HCT116 (cell line): ENCODE measurements at regions not wholly inside any gene's neighbourhood (a gene's known extent, or its start where the extent isn't known, plus 50 kb on each side); places are given as distances from the start of the nearest gene placed in this dataset.

Experiments used
- ATAC-seq: fragments of 200-7000 bp; cut with Tn5 transposase; 2 replicates; pipeline ENCODE4 v1.9.1; 2020; ENCODE audit warnings: mild to moderate bottlenecking, moderate library complexity
- BruUV-seq: library from RNA; stranded (reverse); fragments of 400-500 nt; replicated peaks from 2 replicates; lab custom pipeline; 2021; lab: Mats Ljungman, UMichigan
- CTCF ChIA-PET: fragments of 300-600 bp; sonication (Branson Sonifier 250); formaldehyde crosslinking; loops from one replicate; lab custom pipeline; 2021; ENCODE audit warnings: antibody characterized with exemption; lab: Charles Lee
- POLR2A ChIA-PET: fragments of 300-600, 350-600 bp; sonication (Branson Sonifier 250); formaldehyde crosslinking; loops from one replicate; lab custom pipeline; 2021; ENCODE audit warnings: antibody characterized with exemption; lab: Charles Lee
- RAD21 ChIA-PET, 2 experiments: fragments of 300-600 bp; sonication (Branson Sonifier 250); formaldehyde crosslinking; loops; one replicate each; lab custom pipeline; 2023; ENCODE audit warnings: low total read pairs in 2 of 2; ENCODE audit not compliant: uncharacterized antibody in 2 of 2, unreplicated experiment in 2 of 2, low non-redundant PET in 1 of 2; lab: Charles Lee
- DNase-seq: peaks from one replicate; pipeline ENCODE4 v3.0.0-alpha.2; 2010; ENCODE audit warnings: low read depth, low spot score
- H2AFZ ChIP-seq: fragments of 200-600 bp; shearing (Covaris generic), sonication (generic); 2 replicates; pipeline ENCODE4 v1.6.1; 2017; ENCODE audit warnings: low read depth, mixed run types, mixed read lengths, antibody characterized with exemption, low read length; ENCODE audit not compliant: poor library complexity, severe bottlenecking
- H3K27ac ChIP-seq: 2 replicates; pipeline ENCODE4 v1.5.1; 2012; ENCODE audit warnings: low read depth, low read length
- H3K27me3 ChIP-seq: fragments of 200-600 bp; sonication (generic); 2 replicates; pipeline ENCODE4 v1.6.1; 2016; ENCODE audit warnings: mixed run types, low read length, mixed read lengths; ENCODE audit not compliant: insufficient read depth
- H3K36me3 ChIP-seq, 2 experiments: fragments of 200-500 bp in 1 of 2; fragments of 200-600 bp in 1 of 2; sonication (Bioruptor generic) in 1 of 2; sonication (generic) in 1 of 2; 2 replicates each; pipeline versions ENCODE4 v1.5.1 to v1.6.1; 2014 to 2016; ENCODE audit warnings: low read length in 2 of 2, inconsistent platforms in 1 of 2, mixed read lengths in 1 of 2, mixed run types in 1 of 2; ENCODE audit not compliant: insufficient read depth in 2 of 2, control insufficient read depth in 1 of 2
- H3K4me1 ChIP-seq, 2 experiments: fragments of 200-600 bp in 1 of 2; sonication (generic) in 1 of 2; 2 replicates each; pipeline versions ENCODE4 v1.5.1 to v1.6.1; 2012 to 2017; ENCODE audit warnings: low read length in 2 of 2, inconsistent platforms in 1 of 2, mild to moderate bottlenecking in 1 of 2, mixed read lengths in 1 of 2, mixed run types in 1 of 2, moderate library complexity in 1 of 2; ENCODE audit not compliant: insufficient read depth in 2 of 2, control insufficient read depth in 1 of 2
- H3K4me2 ChIP-seq: fragments of 200-600 bp; sonication (generic); 2 replicates; pipeline ENCODE4 v1.6.1; 2017; ENCODE audit warnings: mixed run types, low read length, mixed read lengths
- H3K4me3 ChIP-seq, 2 experiments: fragments of 200-600 bp in 1 of 2; sonication (generic) in 1 of 2; replicated peaks in 1 of 2; 2 replicates each; pipeline ENCODE4 v1.5.1; 2011 to 2016; ENCODE audit warnings: low read length in 2 of 2, control low read depth in 1 of 2, low read depth in 1 of 2, mild to moderate bottlenecking in 1 of 2, mixed read lengths in 1 of 2, mixed run types in 1 of 2
- H3K79me2 ChIP-seq: fragments of 200-600 bp; sonication (generic); 2 replicates; pipeline ENCODE4 v1.6.1; 2017; ENCODE audit warnings: mild to moderate bottlenecking, mixed run types, low read length, moderate library complexity, mixed read lengths; ENCODE audit not compliant: insufficient read depth
- H3K9ac ChIP-seq: fragments of 200-600 bp; sonication (generic); 2 replicates; pipeline ENCODE4 v1.6.1; 2016; ENCODE audit warnings: low read length, mixed read lengths
- H3K9me2 ChIP-seq: fragments of 200-600 bp; sonication (generic), shearing (Covaris generic); 2 replicates; pipeline ENCODE4 v1.6.1; 2017; ENCODE audit warnings: mixed run types, mild to moderate bottlenecking, moderate library complexity; ENCODE audit not compliant: insufficient read depth
- H3K9me3 ChIP-seq, 2 experiments: fragments of 200-500 bp in 1 of 2; fragments of 200-600 bp in 1 of 2; sonication (Bioruptor generic) in 1 of 2; sonication (generic) in 1 of 2; 2 replicates each; pipeline ENCODE4 v1.6.1; 2014 to 2017; ENCODE audit warnings: low read length in 2 of 2, mixed read lengths in 2 of 2, inconsistent platforms in 1 of 2, low read depth in 1 of 2, mild to moderate bottlenecking in 1 of 2, mixed run types in 1 of 2, moderate library complexity in 1 of 2; ENCODE audit not compliant: control insufficient read depth in 1 of 2, insufficient read depth in 1 of 2
- H4K20me1 ChIP-seq: fragments of 200-600 bp; sonication (generic), shearing (Covaris generic); 2 replicates; pipeline ENCODE4 v1.6.1; 2017; ENCODE audit warnings: mixed run types, mild to moderate bottlenecking, moderate library complexity; ENCODE audit not compliant: insufficient read depth
- ATF3 ChIP-seq: IDR thresholded peaks from 2 replicates; pipeline ENCODE4 v1.6.1; 2012
- CBX3 ChIP-seq: IDR thresholded peaks from 2 replicates; pipeline ENCODE4 v1.6.1; 2012; ENCODE audit warnings: low read depth
- CEBPB ChIP-seq: IDR thresholded peaks from 2 replicates; pipeline ENCODE4 v1.6.1; 2012; ENCODE audit warnings: low read depth
- CTCF ChIP-seq, 3 experiments: fragments of 200-600 bp in 1 of 3; sonication (generic) in 1 of 3; IDR thresholded peaks in 2 of 3; conservative IDR thresholded peaks in 1 of 3; 2 replicates each; pipeline ENCODE4 v1.5.1; 2012 to 2017; ENCODE audit warnings: low read depth in 2 of 3, low read length in 2 of 3, antibody characterized with exemption in 1 of 3, borderline replicate concordance in 1 of 3, control low read depth in 1 of 3, mild to moderate bottlenecking in 1 of 3, mixed read lengths in 1 of 3, mixed run types in 1 of 3, moderate library complexity in 1 of 3; ENCODE audit not compliant: insufficient read depth in 1 of 3
- EGR1 ChIP-seq: IDR thresholded peaks from 2 replicates; pipeline ENCODE4 v1.6.1; 2012; ENCODE audit warnings: low read depth
- ELF1 ChIP-seq: IDR thresholded peaks from 2 replicates; pipeline ENCODE4 v1.6.1; 2012; ENCODE audit warnings: low read depth, borderline replicate concordance
- EZH2 ChIP-seq: fragments of 200-600 bp; sonication (generic); IDR thresholded peaks from 2 replicates; pipeline ENCODE4 v1.6.1; 2017; ENCODE audit warnings: antibody characterized with exemption, mixed run types
- EZH2phosphoT487 ChIP-seq: fragments of 200-600 bp; IDR thresholded peaks from 2 replicates; pipeline ENCODE4 v1.6.1; 2018; ENCODE audit warnings: antibody characterized with exemption, borderline replicate concordance
- FOSL1 ChIP-seq: IDR thresholded peaks from 2 replicates; pipeline ENCODE4 v1.6.1; 2012; ENCODE audit warnings: low read depth
- JUND ChIP-seq: IDR thresholded peaks from 2 replicates; pipeline ENCODE4 v1.6.1; 2012
- RAD21 ChIP-seq: IDR thresholded peaks from 2 replicates; pipeline ENCODE4 v1.6.1; 2012; ENCODE audit warnings: low read depth, mild to moderate bottlenecking
- REST ChIP-seq: IDR thresholded peaks from 2 replicates; pipeline ENCODE4 v1.6.1; 2012; ENCODE audit warnings: low read depth
- SP1 ChIP-seq: IDR thresholded peaks from 2 replicates; pipeline ENCODE4 v1.6.1; 2012; ENCODE audit warnings: low read depth
- TCF7L2 ChIP-seq: IDR thresholded peaks from 2 replicates; pipeline ENCODE4 v1.7.0; 2011; ENCODE audit warnings: borderline replicate concordance, inconsistent platforms; ENCODE audit not compliant: insufficient read depth, insufficient read length; ENCODE audit errors: extremely low read depth
- YY1 ChIP-seq: IDR thresholded peaks from 2 replicates; pipeline ENCODE4 v1.6.1; 2011; ENCODE audit warnings: low read length, low read depth, moderate library complexity, mild to moderate bottlenecking; ENCODE audit not compliant: insufficient replicate concordance; ENCODE audit errors: extremely low read depth
- ZNF274 ChIP-seq: fragments of 200-500 bp; sonication (Bioruptor generic); IDR thresholded peaks from 2 replicates; pipeline ENCODE4 v1.6.1; 2014; ENCODE audit warnings: mild to moderate bottlenecking, low read depth, low read length, inconsistent platforms
- intact Hi-C: fragments of 100-400 bp; cut with micrococcal nuclease; formaldehyde crosslinking; loops from 2 replicates; pipeline ENCODE4 v1.10.0; 2022

GRCh38 chr2:173599821-173600359 is 245.2 kb downstream of the CDCA7 start:
- CTCF ChIA-PET, result no interaction called here

More at GRCh38 chr2:173599821-173600359, 245.2 kb downstream of the CDCA7 start:
- H3K27ac ChIP-seq, result no peak overlapping the region
- no peaks in the 10 kb centered on the region for H3K4me1 ChIP-seq
- intact Hi-C loops, result no loop called here
- no peak for ATAC-seq
- H3K9me2 ChIP-seq, result no peaks in the 10 kb centered on the region
- no peaks in the 10 kb centered on the region for H3K9me3 ChIP-seq
- TF ChIP-seq JUND (no peak), ELF1 (no peak), CTCF (IDR thresholded peaks at IDR 0.05 in 2 of 3, conservative IDR thresholded peaks at IDR 0.05 in 1 of 3; ENCODE audit: borderline replicate concordance in 1 of 3, insufficient read depth in 1 of 3, low read depth in 2 of 3, low read length in 2 of 3) (no peak), FOSL1 (no peak), CBX3 (no peak), TCF7L2 (no peak), RAD21 (no peak), ATF3 (no peak), EGR1 (no peak), YY1 (no peak), ZNF274 (no peak), EZH2phosphoT487 (no peak), REST (no peak), SP1 (no peak), CEBPB (no peak), EZH2 (no peak)
- TF ChIP-seq, all 23 proteins: peak for 0
- Histone ChIP-seq H3K9ac (no peak overlapping the region), H3K4me2 (no peak overlapping the region), H3K4me3 (no peak overlapping the region), H4K20me1 (no peaks in the 10 kb centered on the region), H3K27me3 (no peaks in the 10 kb centered on the region), H2AFZ (no peak overlapping the region), H3K36me3 (no peaks in the 10 kb centered on the region), H3K79me2 (no peaks in the 10 kb centered on the region)
- ChIA-PET POLR2A (no interaction called here), RAD21 (no interaction called here)
- no TSS peak for BruUV-seq
- no peak for DNase-seq
